RWPE1 (cell line): ENCODE measurements at regions not wholly inside any gene's neighbourhood (a gene's known extent, or its start where the extent isn't known, plus 50 kb on each side); places are given as distances from the start of the nearest gene placed in this dataset.

Source experiments
- CTCF ChIA-PET: fragments of 350-600 bp; sonication (Branson Sonifier 250); formaldehyde crosslinking; extraction: SDS; loops from one replicate; lab custom pipeline; 2021; lab: Yijun Ruan, JAX
- POLR2A ChIA-PET: fragments of 400-600 bp; formaldehyde crosslinking; extraction: SDS; loops from one replicate; lab custom pipeline; 2020; ENCODE audit warnings: antibody characterized with exemption; ENCODE audit not compliant: low non-redundant PET; lab: Yijun Ruan, JAX
- DNase-seq: peaks from one replicate; pipeline ENCODE4 v3.0.0; 2012; ENCODE audit warnings: low spot score
- H3K27ac ChIP-seq: fragments of 450-650 bp; 2 replicates; pipeline ENCODE4 v1.5.1; 2017
- CTCF ChIP-seq: fragments of 450-650 bp; conservative IDR thresholded peaks from 2 replicates; pipeline ENCODE4 v1.5.1; 2017; ENCODE audit warnings: low read depth, mild to moderate bottlenecking

DNA sequence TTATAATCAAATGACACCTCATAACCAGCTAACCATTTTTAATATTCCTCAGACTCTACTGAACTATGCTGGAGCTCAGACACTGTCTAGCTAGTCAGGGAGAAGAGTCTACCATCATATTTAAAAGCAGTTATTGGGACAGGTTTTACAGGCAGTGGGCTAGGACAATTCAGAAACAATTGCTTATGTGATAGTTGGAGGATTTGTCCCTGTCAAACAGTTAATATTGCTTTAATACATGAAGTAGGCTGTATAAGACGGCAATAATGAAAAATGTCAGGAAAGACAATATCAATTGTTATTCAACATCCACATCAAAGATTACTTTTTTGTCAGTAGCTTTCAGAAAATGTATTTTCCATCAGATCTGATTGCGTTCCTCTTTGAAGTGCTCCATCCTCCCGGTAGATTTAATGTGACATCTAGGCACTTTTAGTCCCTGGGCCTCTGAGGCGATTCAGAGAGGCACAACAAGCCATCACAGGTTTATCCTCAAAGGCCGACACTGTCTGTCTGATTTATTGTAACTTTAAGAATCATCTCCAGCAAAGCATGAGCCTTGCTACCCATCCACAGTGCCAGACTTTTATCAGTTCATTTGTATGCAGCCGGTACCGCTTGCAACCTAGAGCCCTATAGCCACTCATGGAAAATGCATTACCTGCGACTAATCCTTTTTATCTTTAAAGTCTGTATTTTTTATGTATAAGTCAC, 152.2 kb downstream of the PSAT1 start:
- POLR2A ChIA-PET: no interaction called here
- CTCF ChIA-PET: interaction anchor here (1.5 kb wide), 1 partner anchor 10 kb away, joined by 15 read pairs; no protein-coding TSS in a partner anchor
- no peak for TF ChIP-seq CTCF
- no peak overlapping the region for H3K27ac ChIP-seq
- no peak for DNase-seq

- ChIA-PET CTCF (no interaction called here), POLR2A (no interaction called here)
- no peak for TF ChIP-seq CTCF
- DNase-seq: no peak
- no peak overlapping the region for H3K27ac ChIP-seq
Observed at GRCh38 chr9:78453450-78453849, 156.5 kb downstream of the PSAT1 start.

DNA sequence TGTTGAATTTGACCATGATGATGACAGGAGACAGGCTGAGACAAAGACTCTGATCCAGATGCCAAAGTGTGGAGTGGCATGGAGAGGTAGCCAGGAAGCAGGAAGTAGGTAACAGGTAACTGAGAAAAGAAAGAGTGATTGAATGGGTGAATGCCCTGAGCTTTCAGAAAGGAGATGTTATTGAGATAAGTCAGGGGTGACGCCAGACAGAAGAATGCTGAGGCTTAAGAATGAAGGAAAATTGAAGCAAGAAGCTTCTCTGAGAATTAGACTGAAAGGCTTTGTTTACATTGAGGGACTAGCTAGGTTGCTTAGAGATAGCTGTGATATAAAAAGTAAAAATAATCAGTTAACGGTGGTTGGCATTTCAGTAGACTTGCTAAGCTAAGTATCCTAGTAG, 165.7 kb downstream of the PSAT1 start:
- ChIA-PET POLR2A (no interaction called here), CTCF (interaction anchor here (1.5 kb wide), 1 partner anchor 23 kb away, joined by 5 read pairs; no protein-coding TSS in a partner anchor)
- H3K27ac ChIP-seq: no peak overlapping the region
- no peak for TF ChIP-seq CTCF
- no peak for DNase-seq

- no peak for DNase-seq
- POLR2A ChIA-PET: no interaction called here
- CTCF ChIA-PET: interaction anchor here (0.6 kb wide), 2 partner anchors 211 to 561 kb away, joined by 3 read pairs; no protein-coding TSS in a partner anchor
- H3K27ac ChIP-seq: no peak overlapping the region
- no peak for TF ChIP-seq CTCF
Observed at GRCh38 chr9:78463750-78464149, 166.8 kb downstream of the PSAT1 start.

GRCh38 chr9:78468231-78468630, 171.3 kb downstream of the PSAT1 start:
- DNase-seq: no peak
- CTCF ChIA-PET: interaction anchor here (1.5 kb wide), 1 partner anchor 29 kb away, joined by 3 read pairs; no protein-coding TSS in a partner anchor
- POLR2A ChIA-PET: no interaction called here
- no peak overlapping the region for H3K27ac ChIP-seq
- no peak for TF ChIP-seq CTCF

DNA sequence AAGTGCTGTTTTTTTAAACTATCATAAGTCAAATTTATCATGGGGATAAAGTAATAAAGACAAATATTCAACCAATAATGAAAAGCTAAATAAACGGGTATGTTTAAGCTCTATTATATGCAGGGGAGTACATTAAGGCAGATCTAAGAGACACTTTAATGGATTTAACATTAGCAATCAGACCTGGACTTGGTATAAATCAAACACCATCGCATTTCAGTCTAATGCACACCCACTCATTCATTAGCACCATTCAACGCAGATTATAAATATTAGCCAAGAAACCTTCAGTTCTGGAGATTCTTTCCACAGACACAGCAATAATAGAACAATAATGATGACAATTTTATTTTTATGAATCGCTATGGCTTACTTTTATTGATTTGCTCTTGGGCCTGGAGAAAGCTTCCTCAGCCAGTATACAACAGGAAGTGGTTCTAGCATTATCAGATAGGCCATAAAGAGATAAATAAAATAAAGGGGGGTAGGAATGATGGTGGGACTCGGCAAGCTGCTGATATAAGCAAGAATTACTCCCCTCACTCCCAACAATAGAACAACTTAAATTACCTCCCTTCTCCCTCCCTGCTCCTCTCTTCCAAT, 172.2 kb downstream of the PSAT1 start:
- TF ChIP-seq CTCF: no peak
- no peak for DNase-seq
- no peak overlapping the region for H3K27ac ChIP-seq
- ChIA-PET CTCF (interaction anchor here (1.5 kb wide), 1 partner anchor 29 kb away, joined by 3 read pairs; no protein-coding TSS in a partner anchor), POLR2A (no interaction called here)
